Progenitor cell of endocrine pancreas (in vitro differentiated cells): ENCODE measurements at regions not wholly inside any gene's neighbourhood (a gene's known extent, or its start where the extent isn't known, plus 50 kb on each side); places are given as distances from the start of the nearest gene placed in this dataset.

Experiments
- DNase-seq: peaks from one replicate; pipeline ENCODE4 v3.0.0; 2021; ENCODE audit warnings: low spot score; ENCODE audit not compliant: unreplicated experiment
- H3K27ac Mint-ChIP-seq: 2 replicates; pipeline ENCODE4 v1.8.0; 2021; ENCODE audit warnings: mild to moderate bottlenecking, moderate library complexity, mixed read lengths
- H3K27me3 Mint-ChIP-seq: 2 replicates; pipeline ENCODE4 v1.8.0; 2021; ENCODE audit warnings: mixed read lengths
- H3K36me3 Mint-ChIP-seq: 2 replicates; pipeline ENCODE4 v1.8.0; 2022; ENCODE audit warnings: mixed read lengths; ENCODE audit not compliant: insufficient read depth
- H3K4me1 Mint-ChIP-seq: 2 replicates; pipeline ENCODE4 v1.8.0; 2021; ENCODE audit warnings: low read depth, mixed read lengths
- H3K4me3 Mint-ChIP-seq: 2 replicates; pipeline ENCODE4 v1.8.0; 2021; ENCODE audit warnings: low read depth, mild to moderate bottlenecking, moderate library complexity, mixed read lengths
- H3K9me3 Mint-ChIP-seq: 2 replicates; pipeline ENCODE4 v1.8.0; 2021; ENCODE audit warnings: low read depth, mixed read lengths
- CTCF ChIP-seq: fragments of 200-600 bp; sonication (generic); IDR thresholded peaks from one replicate; pipeline ENCODE4 v1.5.0; 2021; ENCODE audit warnings: antibody characterized with exemption, mild to moderate bottlenecking; ENCODE audit not compliant: unreplicated experiment

GRCh38 chr2:199119796-199120195, 337.9 kb downstream of the SATB2 start:
- H3K27ac Mint-ChIP-seq: no peak overlapping the region
- no peaks in the 10 kb centered on the region for H3K36me3 Mint-ChIP-seq
- H3K4me3 Mint-ChIP-seq: no peak overlapping the region
- no peak for TF ChIP-seq CTCF
- H3K4me1 Mint-ChIP-seq: peaks cover 9% of the 10 kb centered on the region
- DNase-seq: no peak
- no peaks in the 10 kb centered on the region for H3K27me3 Mint-ChIP-seq
- H3K9me3 Mint-ChIP-seq: no peaks in the 10 kb centered on the region

- DNase-seq: no peak
- Mint-ChIP-seq H3K4me1 (peaks cover 9% of the 10 kb centered on the region), H3K27me3 (no peaks in the 10 kb centered on the region), H3K4me3 (no peak overlapping the region), H3K27ac (no peak overlapping the region), H3K9me3 (no peaks in the 10 kb centered on the region), H3K36me3 (no peaks in the 10 kb centered on the region)
- TF ChIP-seq CTCF: no peak
Measured at GRCh38 chr2:199118673-199119112, 339.0 kb downstream of the SATB2 start.

GRCh38 chr2:199115169-199115568, 342.6 kb downstream of the SATB2 start:
- peaks cover 9% of the 10 kb centered on the region for H3K4me1 Mint-ChIP-seq
- no peak overlapping the region for H3K4me3 Mint-ChIP-seq
- DNase-seq: no peak
- H3K9me3 Mint-ChIP-seq: no peaks in the 10 kb centered on the region
- H3K27ac Mint-ChIP-seq: no peak overlapping the region
- no peaks in the 10 kb centered on the region for H3K36me3 Mint-ChIP-seq
- TF ChIP-seq CTCF: no peak
- H3K27me3 Mint-ChIP-seq: no peaks in the 10 kb centered on the region

- Mint-ChIP-seq H3K27ac (no peak overlapping the region), H3K36me3 (no peaks in the 10 kb centered on the region), H3K4me1 (peaks cover 2% of the 10 kb centered on the region), H3K27me3 (no peaks in the 10 kb centered on the region), H3K9me3 (no peaks in the 10 kb centered on the region), H3K4me3 (no peak overlapping the region)
- DNase-seq: no peak
- TF ChIP-seq CTCF: no peak
Measured at GRCh38 chr2:199113111-199113510, 344.6 kb downstream of the SATB2 start.

GRCh38 chr2:199111458-199111857, 346.3 kb downstream of the SATB2 start:
- Mint-ChIP-seq H3K36me3 (no peaks in the 10 kb centered on the region), H3K4me1 (no peaks in the 10 kb centered on the region), H3K27ac (no peak overlapping the region), H3K4me3 (no peak overlapping the region), H3K9me3 (no peaks in the 10 kb centered on the region), H3K27me3 (no peaks in the 10 kb centered on the region)
- TF ChIP-seq CTCF: no peak
- no peak for DNase-seq

- Mint-ChIP-seq H3K4me3 (no peak overlapping the region), H3K27ac (no peak overlapping the region), H3K9me3 (no peaks in the 10 kb centered on the region), H3K27me3 (no peaks in the 10 kb centered on the region), H3K36me3 (no peaks in the 10 kb centered on the region), H3K4me1 (no peaks in the 10 kb centered on the region)
- no peak for DNase-seq
- TF ChIP-seq CTCF: no peak
Measured at GRCh38 chr2:199108056-199108455, 349.7 kb downstream of the SATB2 start.
